K562 (cell line): ENCODE measurements at regions not wholly inside any gene's neighbourhood (a gene's known extent, or its start where the extent isn't known, plus 50 kb on each side); places are given as distances from the start of the nearest gene placed in this dataset.

ENCODE experiments used
- EP400 ChIP-seq: fragments of 450-650 bp; IDR thresholded peaks from 2 replicates; pipeline ENCODE4 v1.6.1; 2017; ENCODE audit warnings: antibody characterized with exemption, mild to moderate bottlenecking, moderate library complexity
- FOXP1 ChIP-seq: sonication (generic); formaldehyde crosslinking; IDR thresholded peaks from 2 replicates; pipeline ENCODE4 v1.8.0; 2022; ENCODE audit warnings: mild to moderate bottlenecking, missing genetic modification reagents
- HINFP ChIP-seq: fragments of 450-650 bp; conservative IDR thresholded peaks from 2 replicates; pipeline ENCODE4 v1.6.1; 2016; ENCODE audit warnings: missing genetic modification characterization, low read depth, mild to moderate bottlenecking, control low read depth, missing compliant biosample characterization
- MAFF ChIP-seq: IDR thresholded peaks from 2 replicates; pipeline ENCODE4 v1.6.1; 2012; ENCODE audit warnings: low read length, improper control_type of control experiment
- SAFB ChIP-seq: fragments of 200-400 bp; formaldehyde crosslinking; IDR thresholded peaks from 2 replicates; pipeline ENCODE4 v1.6.1; 2017; ENCODE audit warnings: low read depth, low read length, borderline replicate concordance
- TF ChIP-seq, protein P1 (sequence below): fragments of 450-650 bp; IDR thresholded peaks from 2 replicates; pipeline ENCODE4 v1.6.1; 2016; ENCODE audit warnings: low read depth
- TF ChIP-seq, protein P2 (sequence below): fragments of 450-650 bp; IDR thresholded peaks from 2 replicates; pipeline ENCODE4 v1.6.1; 2016; ENCODE audit warnings: missing biosample characterization, missing genetic modification characterization

- TF ChIP-seq, protein P1, sequence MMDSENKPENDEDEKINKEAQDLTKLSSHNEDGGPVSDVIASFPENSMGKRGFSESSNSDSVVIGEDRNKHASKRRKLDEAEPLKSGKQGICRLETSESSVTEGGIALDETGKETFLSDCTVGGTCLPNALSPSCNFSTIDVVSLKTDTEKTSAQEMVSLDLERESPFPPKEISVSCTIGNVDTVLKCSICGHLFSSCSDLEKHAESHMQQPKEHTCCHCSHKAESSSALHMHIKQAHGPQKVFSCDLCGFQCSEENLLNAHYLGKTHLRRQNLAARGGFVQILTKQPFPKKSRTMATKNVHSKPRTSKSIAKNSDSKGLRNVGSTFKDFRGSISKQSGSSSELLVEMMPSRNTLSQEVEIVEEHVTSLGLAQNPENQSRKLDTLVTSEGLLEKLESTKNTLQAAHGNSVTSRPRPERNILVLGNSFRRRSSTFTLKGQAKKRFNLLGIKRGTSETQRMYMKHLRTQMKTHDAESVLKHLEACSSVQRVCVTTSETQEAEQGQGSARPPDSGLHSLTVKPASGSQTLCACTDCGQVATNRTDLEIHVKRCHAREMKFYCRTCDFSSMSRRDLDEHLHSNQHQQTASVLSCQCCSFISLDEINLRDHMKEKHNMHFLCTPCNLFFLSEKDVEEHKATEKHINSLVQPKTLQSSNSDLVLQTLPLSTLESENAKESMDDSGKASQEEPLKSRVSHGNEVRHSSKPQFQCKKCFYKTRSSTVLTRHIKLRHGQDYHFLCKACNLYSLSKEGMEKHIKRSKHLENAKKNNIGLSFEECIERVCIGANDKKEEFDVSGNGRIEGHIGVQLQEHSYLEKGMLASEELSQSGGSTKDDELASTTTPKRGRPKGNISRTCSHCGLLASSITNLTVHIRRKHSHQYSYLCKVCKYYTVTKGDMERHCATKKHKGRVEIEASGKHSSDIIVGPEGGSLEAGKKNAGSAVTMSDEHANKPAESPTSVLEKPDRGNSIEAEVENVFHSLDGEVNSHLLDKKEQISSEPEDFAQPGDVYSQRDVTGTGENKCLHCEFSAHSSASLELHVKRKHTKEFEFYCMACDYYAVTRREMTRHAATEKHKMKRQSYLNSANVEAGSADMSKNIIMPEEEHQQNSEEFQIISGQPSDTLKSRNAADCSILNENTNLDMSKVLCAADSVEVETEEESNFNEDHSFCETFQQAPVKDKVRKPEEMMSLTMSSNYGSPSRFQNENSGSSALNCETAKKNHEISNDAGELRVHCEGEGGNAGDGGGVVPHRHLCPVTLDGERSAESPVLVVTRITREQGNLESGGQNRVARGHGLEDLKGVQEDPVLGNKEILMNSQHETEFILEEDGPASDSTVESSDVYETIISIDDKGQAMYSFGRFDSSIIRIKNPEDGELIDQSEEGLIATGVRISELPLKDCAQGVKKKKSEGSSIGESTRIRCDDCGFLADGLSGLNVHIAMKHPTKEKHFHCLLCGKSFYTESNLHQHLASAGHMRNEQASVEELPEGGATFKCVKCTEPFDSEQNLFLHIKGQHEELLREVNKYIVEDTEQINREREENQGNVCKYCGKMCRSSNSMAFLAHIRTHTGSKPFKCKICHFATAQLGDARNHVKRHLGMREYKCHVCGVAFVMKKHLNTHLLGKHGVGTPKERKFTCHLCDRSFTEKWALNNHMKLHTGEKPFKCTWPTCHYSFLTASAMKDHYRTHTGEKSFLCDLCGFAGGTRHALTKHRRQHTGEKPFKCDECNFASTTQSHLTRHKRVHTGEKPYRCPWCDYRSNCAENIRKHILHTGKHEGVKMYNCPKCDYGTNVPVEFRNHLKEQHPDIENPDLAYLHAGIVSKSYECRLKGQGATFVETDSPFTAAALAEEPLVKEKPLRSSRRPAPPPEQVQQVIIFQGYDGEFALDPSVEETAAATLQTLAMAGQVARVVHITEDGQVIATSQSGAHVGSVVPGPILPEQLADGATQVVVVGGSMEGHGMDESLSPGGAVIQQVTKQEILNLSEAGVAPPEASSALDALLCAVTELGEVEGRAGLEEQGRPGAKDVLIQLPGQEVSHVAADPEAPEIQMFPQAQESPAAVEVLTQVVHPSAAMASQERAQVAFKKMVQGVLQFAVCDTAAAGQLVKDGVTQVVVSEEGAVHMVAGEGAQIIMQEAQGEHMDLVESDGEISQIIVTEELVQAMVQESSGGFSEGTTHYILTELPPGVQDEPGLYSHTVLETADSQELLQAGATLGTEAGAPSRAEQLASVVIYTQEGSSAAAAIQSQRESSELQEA, result no peak
- no peak for TF ChIP-seq MAFF
- no peak for TF ChIP-seq EP400
- no peak for TF ChIP-seq FOXP1
- no peak for TF ChIP-seq SAFB
- no peak for TF ChIP-seq HINFP (tag)
- TF ChIP-seq, protein P2, sequence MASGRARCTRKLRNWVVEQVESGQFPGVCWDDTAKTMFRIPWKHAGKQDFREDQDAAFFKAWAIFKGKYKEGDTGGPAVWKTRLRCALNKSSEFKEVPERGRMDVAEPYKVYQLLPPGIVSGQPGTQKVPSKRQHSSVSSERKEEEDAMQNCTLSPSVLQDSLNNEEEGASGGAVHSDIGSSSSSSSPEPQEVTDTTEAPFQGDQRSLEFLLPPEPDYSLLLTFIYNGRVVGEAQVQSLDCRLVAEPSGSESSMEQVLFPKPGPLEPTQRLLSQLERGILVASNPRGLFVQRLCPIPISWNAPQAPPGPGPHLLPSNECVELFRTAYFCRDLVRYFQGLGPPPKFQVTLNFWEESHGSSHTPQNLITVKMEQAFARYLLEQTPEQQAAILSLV (tag), result no peak
Observed at GRCh38 chr5:96327722-96328121, 105.3 kb downstream of the PCSK1 start (continued).
